HG03439 (cell line): ENCODE measurements at regions not wholly inside any gene's neighbourhood (a gene's known extent, or its start where the extent isn't known, plus 50 kb on each side); places are given as distances from the start of the nearest gene placed in this dataset.

Experiments
- ATAC-seq: cut with Tn5 transposase; IDR thresholded peaks from one replicate; pipeline ENCODE4 v1.9.1; 2021; ENCODE audit warnings: mild to moderate bottlenecking, moderate library complexity; ENCODE audit not compliant: unreplicated experiment

DNA sequence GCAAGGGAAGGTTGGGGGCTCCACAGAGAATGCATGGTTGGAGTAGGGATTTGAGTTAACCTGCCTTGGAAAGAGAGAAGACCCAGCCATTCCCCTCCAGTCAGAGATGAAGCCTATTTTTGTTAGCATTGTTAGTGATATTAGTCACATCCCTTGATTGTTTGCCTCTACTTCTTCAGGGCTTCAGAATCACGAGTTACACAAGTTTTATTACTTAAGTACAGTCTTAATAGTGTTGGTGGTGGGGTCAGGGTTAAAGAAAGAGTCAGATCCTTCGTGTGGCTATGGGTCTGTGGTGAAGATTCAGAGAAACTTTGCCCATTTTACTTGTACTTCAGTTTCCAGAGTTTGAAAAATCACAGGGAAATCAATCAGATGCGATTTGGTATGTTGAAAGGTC lies 363.1 kb downstream of the LRIG3 start:
- no peak for ATAC-seq

GRCh38 chr12:58557661-58558060 lies 362.6 kb downstream of the LRIG3 start:
- no peak for ATAC-seq

DNA sequence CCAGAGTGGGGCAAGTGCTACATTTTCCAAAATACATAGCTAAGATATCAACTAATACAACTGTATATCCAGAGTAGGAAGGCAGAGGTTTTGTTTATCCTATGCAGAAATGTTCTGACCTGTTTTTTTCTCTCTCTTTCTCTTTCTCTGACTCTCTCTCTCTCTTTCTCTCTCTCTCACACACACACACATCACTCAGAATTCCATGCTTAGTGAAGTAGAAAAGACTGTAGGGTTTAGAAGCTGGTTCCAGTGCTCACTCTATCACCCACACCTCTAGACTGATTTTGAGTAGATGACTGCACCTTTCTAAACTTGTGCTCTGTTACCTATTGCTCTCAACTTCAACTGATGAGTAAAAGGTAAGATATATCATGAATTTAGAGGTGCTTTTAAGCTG lies 356.7 kb downstream of the LRIG3 start:
- ATAC-seq, result no peak

GRCh38 chr12:58564721-58565120 lies 355.6 kb downstream of the LRIG3 start:
- ATAC-seq, result no peak

- no peak for ATAC-seq
Observed at GRCh38 chr12:58566599-58566998, 353.7 kb downstream of the LRIG3 start.

GRCh38 chr12:58567189-58567588 lies 353.1 kb downstream of the LRIG3 start:
- ATAC-seq, result no peak

DNA sequence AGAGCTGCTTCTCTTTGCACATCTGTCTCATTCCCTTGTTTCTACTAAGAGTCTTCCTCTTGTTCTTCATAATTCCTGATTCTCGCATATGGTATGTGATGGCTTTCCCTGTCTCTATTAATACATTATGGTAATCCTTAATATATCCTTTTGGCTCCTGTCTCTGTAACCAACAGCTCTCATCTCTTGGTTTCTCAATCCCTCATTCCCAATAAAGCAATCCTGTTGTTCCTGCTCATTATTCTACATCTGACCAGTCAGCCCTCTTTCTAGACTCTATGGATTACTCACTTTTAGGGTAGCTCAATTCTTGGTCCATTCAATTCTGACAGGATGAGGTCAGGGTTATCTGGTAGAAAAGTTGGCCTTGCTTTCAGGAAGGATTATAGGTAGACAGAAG lies 349.9 kb downstream of the LRIG3 start:
- no peak for ATAC-seq

DNA sequence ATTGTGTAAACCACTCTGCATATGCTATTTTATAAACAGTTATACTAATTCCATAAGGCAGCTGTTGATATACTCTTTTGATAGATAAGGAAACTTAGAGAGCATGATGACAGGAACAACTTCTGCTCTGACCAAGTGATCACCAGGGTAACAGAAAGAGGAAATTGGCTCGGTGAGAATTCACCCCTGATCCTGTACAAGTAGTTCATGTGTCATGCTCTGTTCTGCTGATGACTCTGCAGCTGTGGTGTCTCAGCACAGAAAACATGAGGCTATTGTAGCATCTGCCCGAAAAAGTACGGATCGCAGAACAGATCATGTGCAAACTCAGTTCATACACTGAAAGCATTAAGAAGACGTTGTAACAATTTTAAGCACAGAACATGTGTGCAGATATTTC lies 345.0 kb downstream of the LRIG3 start:
- ATAC-seq, result no peak

GRCh38 chr12:58576081-58576480 lies 344.2 kb downstream of the LRIG3 start:
- no peak for ATAC-seq

GRCh38 chr12:58576916-58577315 lies 343.4 kb downstream of the LRIG3 start:
- no peak for ATAC-seq

GRCh38 chr12:58580095-58580494 lies 340.2 kb downstream of the LRIG3 start:
- ATAC-seq, result no peak

GRCh38 chr12:58583529-58583928 lies 336.8 kb downstream of the LRIG3 start:
- no peak for ATAC-seq

DNA sequence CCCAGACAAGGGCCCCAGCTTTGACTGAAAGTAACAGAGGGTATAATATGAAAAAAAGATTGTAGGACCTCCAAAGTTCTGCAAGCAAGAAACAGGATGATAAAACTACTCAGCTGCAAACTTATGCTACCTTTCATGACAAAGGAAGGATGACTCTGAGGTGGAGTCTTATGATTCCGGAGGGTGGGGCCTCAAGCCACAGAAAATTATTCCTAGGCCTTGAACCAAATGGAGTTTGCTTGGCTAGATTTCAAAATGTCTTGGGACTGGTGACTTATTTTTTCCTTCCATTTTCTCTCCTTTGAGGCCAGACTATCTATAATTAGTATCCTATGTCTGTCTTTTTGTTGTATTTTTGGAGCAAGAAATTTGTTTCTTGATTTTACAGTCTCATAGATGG lies 336.4 kb downstream of the LRIG3 start:
- no peak for ATAC-seq

GRCh38 chr12:58584880-58585279 lies 335.4 kb downstream of the LRIG3 start:
- no peak for ATAC-seq

GRCh38 chr12:58586762-58587161 lies 333.5 kb downstream of the LRIG3 start:
- ATAC-seq, result no peak

DNA sequence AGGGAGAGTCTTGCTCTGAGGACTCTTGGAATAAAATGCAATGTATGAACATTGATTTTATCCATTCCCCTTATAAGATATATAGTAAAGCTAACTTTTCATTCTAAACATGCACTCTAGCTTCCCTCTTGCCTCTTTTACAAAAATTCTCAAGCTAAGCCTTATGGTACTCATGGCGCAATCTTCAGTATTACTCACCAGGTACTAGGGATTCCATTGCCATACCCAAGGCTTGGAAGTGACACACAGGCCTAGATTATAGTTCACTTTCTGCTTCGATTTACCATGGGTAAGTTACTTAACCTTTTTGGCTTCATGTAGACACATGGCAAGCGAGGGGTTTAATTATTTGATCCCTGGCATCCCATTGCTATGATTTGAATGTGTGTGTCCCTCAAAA lies 331.5 kb downstream of the LRIG3 start:
- no peak for ATAC-seq

DNA sequence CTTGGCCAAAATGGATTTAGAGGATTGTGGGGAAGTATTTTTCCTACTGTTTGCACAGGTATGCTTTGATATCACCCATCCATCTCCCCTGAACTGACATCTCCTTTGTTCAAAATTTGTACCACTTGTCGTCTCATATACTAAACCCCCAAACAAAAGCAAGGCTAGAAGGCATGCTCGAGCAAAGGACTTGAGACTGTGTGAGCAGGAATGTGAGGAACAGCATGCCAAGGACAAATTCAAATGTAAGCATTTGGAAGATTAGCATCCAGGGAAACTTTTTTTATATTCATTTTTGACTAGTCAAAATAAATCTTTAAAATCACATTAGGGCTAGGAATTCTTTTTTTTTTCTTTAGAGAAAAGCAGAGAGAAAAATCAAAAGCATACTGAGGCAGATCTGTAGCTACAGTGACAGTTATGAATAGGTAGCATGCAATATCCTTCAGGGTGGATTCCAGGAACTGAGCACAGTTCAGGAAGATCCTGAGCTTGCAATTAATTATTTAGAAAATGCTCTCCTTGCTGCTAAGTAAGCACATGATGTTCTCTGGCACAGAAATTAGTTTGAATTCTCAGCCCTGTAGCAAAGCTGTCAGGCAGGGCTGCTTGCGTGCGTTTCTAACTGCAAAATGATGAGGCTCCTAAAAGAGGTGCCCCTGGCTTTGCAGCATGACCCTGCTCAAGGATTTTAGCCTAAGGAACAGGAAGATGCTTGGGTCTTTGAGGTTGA lies 327.7 kb downstream of the LRIG3 start:
- no peak for ATAC-seq

GRCh38 chr12:58593557-58594304 lies 326.6 kb downstream of the LRIG3 start:
- no peak for ATAC-seq

GRCh38 chr12:58596381-58596780 lies 323.9 kb downstream of the LRIG3 start:
- ATAC-seq, result no peak

DNA sequence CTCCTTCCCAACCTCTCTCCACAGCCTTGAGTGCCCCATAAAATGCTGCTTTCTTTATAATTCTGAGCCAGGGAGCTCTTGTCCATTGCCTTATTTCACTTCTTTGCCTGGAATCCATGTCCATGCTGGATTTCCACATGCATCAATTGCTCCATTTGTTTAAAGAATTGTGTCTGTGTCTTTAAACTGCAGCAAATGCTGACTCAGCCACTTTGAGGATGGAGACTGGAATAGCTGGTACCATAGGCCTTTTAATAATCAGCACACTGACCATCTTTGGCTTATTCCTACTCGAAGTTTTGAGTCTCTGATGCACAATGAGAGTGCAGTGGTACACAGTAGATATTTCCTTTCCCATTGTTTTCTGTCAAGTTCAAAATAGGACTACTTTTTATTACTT lies 318.8 kb downstream of the LRIG3 start:
- ATAC-seq, result no peak

DNA sequence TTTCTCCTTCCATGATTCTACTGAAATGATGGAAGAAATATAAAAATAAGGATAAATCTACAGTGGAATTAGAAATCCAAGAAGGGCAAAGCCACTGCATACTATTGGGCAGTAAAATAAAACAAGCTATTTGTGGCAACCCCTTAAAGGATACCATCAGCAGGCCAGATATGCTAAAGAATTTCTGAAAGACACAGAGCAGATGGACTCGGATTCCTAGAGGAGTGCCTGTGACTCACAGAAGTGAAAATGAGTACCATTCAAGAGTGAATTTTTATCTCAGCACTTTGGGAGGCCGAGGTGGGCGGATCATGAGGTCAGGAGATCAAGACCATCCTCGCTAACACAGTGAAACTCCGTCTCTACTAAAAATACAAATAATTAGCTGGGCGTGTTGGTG lies 318.1 kb downstream of the LRIG3 start:
- no peak for ATAC-seq

GRCh38 chr12:58602736-58603135 lies 317.6 kb downstream of the LRIG3 start:
- ATAC-seq, result no peak

- no peak for ATAC-seq
Observed at GRCh38 chr12:58607805-58608204, 312.5 kb downstream of the LRIG3 start.
